Neural cell (in vitro differentiated cells): ENCODE measurements at regions not wholly inside any gene's neighbourhood (a gene's known extent, or its start where the extent isn't known, plus 50 kb on each side); places are given as distances from the start of the nearest gene placed in this dataset.

ENCODE experiments used
- H2AFZ ChIP-seq: fragments of 200-600, 300-800 bp; sonication (generic), shearing (Covaris generic); 2 replicates; pipeline ENCODE4 v1.6.0; 2014; ENCODE audit warnings: low read depth, mild to moderate bottlenecking, antibody characterized with exemption, low read length, moderate library complexity
- H3F3A ChIP-seq: fragments of 200-600 bp; shearing (Covaris generic); 2 replicates; pipeline ENCODE4 v1.6.1; 2016; ENCODE audit warnings: mild to moderate bottlenecking, moderate library complexity, mixed read lengths, antibody characterized with exemption, low read length; ENCODE audit not compliant: insufficient read depth, poor library complexity, severe bottlenecking
- H3K27ac ChIP-seq: fragments of 200-600, 300-800 bp; sonication (generic), shearing (Covaris generic); 2 replicates; pipeline ENCODE4 v1.5.1; 2014; ENCODE audit warnings: mild to moderate bottlenecking, low read length, moderate library complexity
- H3K27me3 ChIP-seq: fragments of 300-800, 200-600 bp; sonication (generic), shearing (Covaris generic); 2 replicates; pipeline ENCODE4 v1.6.0; 2014; ENCODE audit warnings: mild to moderate bottlenecking, low read depth, low read length, moderate library complexity; ENCODE audit not compliant: insufficient read depth
- H3K36me3 ChIP-seq: fragments of 300-800, 200-600 bp; sonication (generic), shearing (Covaris generic); 2 replicates; pipeline ENCODE4 v1.5.1; 2014; ENCODE audit warnings: mild to moderate bottlenecking, antibody characterized with exemption, low read length, moderate library complexity; ENCODE audit not compliant: insufficient read depth
- H3K4me2 ChIP-seq: fragments of 300-800, 200-600 bp; sonication (generic), shearing (Covaris generic); 2 replicates; pipeline ENCODE4 v1.6.0; 2014; ENCODE audit warnings: mild to moderate bottlenecking, low read length
- H3K4me3 ChIP-seq: fragments of 300-800, 200-600 bp; sonication (generic), shearing (Covaris generic); 2 replicates; pipeline ENCODE4 v1.5.1; 2014; ENCODE audit warnings: mild to moderate bottlenecking, low read length, moderate library complexity
- H3K79me2 ChIP-seq: fragments of 200-600 bp; shearing (Covaris generic); replicated peaks from 2 replicates; pipeline ENCODE4 v1.6.0; 2014; ENCODE audit warnings: mild to moderate bottlenecking, low read length, moderate library complexity; ENCODE audit not compliant: insufficient read depth
- H3K9ac ChIP-seq: fragments of 300-800, 200-600 bp; sonication (generic), shearing (Covaris generic); 2 replicates; pipeline ENCODE4 v1.6.1; 2016; ENCODE audit warnings: mild to moderate bottlenecking, low read length, mixed read lengths
- H3K9me2 ChIP-seq: fragments of 200-600 bp; shearing (Covaris generic); 2 replicates; pipeline ENCODE4 v1.6.1; 2016; ENCODE audit warnings: mild to moderate bottlenecking, low read length, mixed read lengths; ENCODE audit not compliant: insufficient read depth
- H3K9me3 ChIP-seq: fragments of 200-600, 300-800 bp; sonication (generic), shearing (Covaris generic); 2 replicates; pipeline ENCODE4 v1.6.1; 2016; ENCODE audit warnings: mild to moderate bottlenecking, mixed run types, low read length, moderate library complexity, mixed read lengths
- H4K20me1 ChIP-seq: fragments of 200-600 bp; shearing (Covaris generic); 2 replicates; pipeline ENCODE4 v1.6.1; 2016; ENCODE audit warnings: mild to moderate bottlenecking, mixed run types; ENCODE audit not compliant: insufficient read depth
- CTCF ChIP-seq: fragments of 450-650 bp; IDR thresholded peaks from 2 replicates; pipeline ENCODE4 v1.5.1; 2014; ENCODE audit warnings: antibody characterized with exemption, mild to moderate bottlenecking, moderate library complexity; ENCODE audit not compliant: poor library complexity, severe bottlenecking
- EP300 ChIP-seq: fragments of 450-650 bp; conservative IDR thresholded peaks from 2 replicates; pipeline ENCODE4 v1.6.1; 2014; ENCODE audit warnings: antibody characterized with exemption, mild to moderate bottlenecking, moderate library complexity; ENCODE audit not compliant: poor library complexity, severe bottlenecking
- EZH2 ChIP-seq: fragments of 200-600, 300-800 bp; shearing (Covaris generic), sonication (generic); IDR thresholded peaks from 2 replicates; pipeline ENCODE4 v1.6.1; 2014; ENCODE audit warnings: antibody characterized with exemption, low read length, borderline replicate concordance, mild to moderate bottlenecking; ENCODE audit not compliant: insufficient read depth, poor library complexity, severe bottlenecking
- MXI1 ChIP-seq: fragments of 450-650 bp; conservative IDR thresholded peaks from 2 replicates; pipeline ENCODE4 v1.6.1; 2014; ENCODE audit warnings: antibody characterized with exemption, mild to moderate bottlenecking; ENCODE audit not compliant: poor library complexity, severe bottlenecking
- POLR2AphosphoS5 ChIP-seq: IDR thresholded peaks from 2 replicates; pipeline ENCODE4 v1.6.1; 2012
- RAD21 ChIP-seq: fragments of 450-650 bp; conservative IDR thresholded peaks from 2 replicates; pipeline ENCODE4 v1.6.1; 2014; ENCODE audit warnings: antibody characterized with exemption, mild to moderate bottlenecking, moderate library complexity
- REST ChIP-seq: IDR thresholded peaks from 2 replicates; pipeline ENCODE4 v1.6.1; 2012; ENCODE audit warnings: borderline replicate concordance
- SMC3 ChIP-seq: fragments of 450-650 bp; conservative IDR thresholded peaks from 2 replicates; pipeline ENCODE4 v1.6.1; 2014; ENCODE audit warnings: antibody characterized with exemption, mild to moderate bottlenecking, moderate library complexity; ENCODE audit not compliant: poor library complexity
- TAF1 ChIP-seq: IDR thresholded peaks from 2 replicates; pipeline ENCODE4 v1.6.1; 2012; ENCODE audit warnings: low read depth

- Histone ChIP-seq H3K79me2 (no peaks in the 10 kb centered on the region), H3K9ac (no peak overlapping the region), H3K4me2 (no peak overlapping the region), H3K36me3 (no peaks in the 10 kb centered on the region), H3F3A (peaks cover 6% of the 10 kb centered on the region), H3K27me3 (no peaks in the 10 kb centered on the region), H3K9me2 (no peaks in the 10 kb centered on the region), H3K9me3 (no peaks in the 10 kb centered on the region), H4K20me1 (no peaks in the 10 kb centered on the region), H3K4me3 (no peak overlapping the region), H2AFZ (no peak overlapping the region), H3K27ac (no peak overlapping the region)
- no peak for TF ChIP-seq SMC3
- TF ChIP-seq RAD21: no peak
- no peak for TF ChIP-seq CTCF
- TF ChIP-seq EP300: no peak
- no peak for TF ChIP-seq MXI1
- TF ChIP-seq REST: no peak
- no peak for TF ChIP-seq POLR2AphosphoS5
- no peak for TF ChIP-seq TAF1
These were observed 87.2 kb upstream of the NSMCE3 start for GRCh38 chr15:29356786-29357185.

- H3K79me2 ChIP-seq: no peaks in the 10 kb centered on the region
- TF ChIP-seq TAF1: no peak
- no peak for TF ChIP-seq EZH2
- no peak for TF ChIP-seq REST
- no peak for TF ChIP-seq POLR2AphosphoS5
- no peak for TF ChIP-seq MXI1
- no peak for TF ChIP-seq CTCF
- TF ChIP-seq SMC3: no peak
- no peaks in the 10 kb centered on the region for H4K20me1 ChIP-seq
- H2AFZ ChIP-seq: no peak overlapping the region
- H3K27ac ChIP-seq: no peak overlapping the region
- no peak overlapping the region for H3K9ac ChIP-seq
- H3K9me3 ChIP-seq: no peaks in the 10 kb centered on the region
- no peak overlapping the region for H3K4me3 ChIP-seq
- H3K36me3 ChIP-seq: no peaks in the 10 kb centered on the region
- no peaks in the 10 kb centered on the region for H3K27me3 ChIP-seq
- H3K9me2 ChIP-seq: no peaks in the 10 kb centered on the region
- H3K4me2 ChIP-seq: no peak overlapping the region
- H3F3A ChIP-seq: peaks cover 6% of the 10 kb centered on the region
These were observed 85.9 kb upstream of the NSMCE3 start for GRCh38 chr15:29355477-29355876.
